Ureter (tissue), 1 donor: ENCODE measurements at regions not wholly inside any gene's neighbourhood (a gene's known extent, or its start where the extent isn't known, plus 50 kb on each side); places are given as distances from the start of the nearest gene placed in this dataset.

Source experiments
- DNase-seq: peaks from one replicate; pipeline ENCODE4 v3.0.0-alpha.2; 2020; ENCODE audit warnings: low spot score
- donor health status: DM: yes; HTN: yes; CAD: no.

GRCh38 chr18:25873833-25874232 lies 216.6 kb downstream of the SS18 start:
- no peak for DNase-seq

GRCh38 chr18:25866331-25866730 lies 224.1 kb downstream of the SS18 start:
- DNase-seq: no peak

GRCh38 chr18:25862881-25863600 lies 227.4 kb downstream of the SS18 start:
- no peak for DNase-seq

GRCh38 chr18:25853691-25854433 lies 236.6 kb downstream of the SS18 start:
- DNase-seq: no peak

GRCh38 chr18:25843791-25844190 lies 246.6 kb downstream of the SS18 start:
- DNase-seq: no peak

GRCh38 chr18:25842665-25843064 lies 247.7 kb downstream of the SS18 start:
- no peak for DNase-seq

- DNase-seq: no peak
These were observed 256.4 kb downstream of the SS18 start for GRCh38 chr18:25834061-25834460.

- DNase-seq: no peak
These were observed 258.3 kb downstream of the SS18 start for GRCh38 chr18:25832001-25832604.

GRCh38 chr18:25831301-25831701 lies 259.1 kb downstream of the SS18 start:
- DNase-seq: no peak

GRCh38 chr18:25830787-25831186 lies 259.6 kb downstream of the SS18 start:
- DNase-seq: no peak

GRCh38 chr18:25827961-25828561 lies 262.4 kb downstream of the SS18 start:
- DNase-seq: no peak

- no peak for DNase-seq
These were observed 263.2 kb downstream of the SS18 start for GRCh38 chr18:25827228-25827627.

- DNase-seq: no peak
These were observed 263.6 kb downstream of the SS18 start for GRCh38 chr18:25826823-25827222.

GRCh38 chr18:25825979-25826776 lies 264.2 kb downstream of the SS18 start:
- DNase-seq: no peak

GRCh38 chr18:25825056-25825455 lies 265.4 kb downstream of the SS18 start:
- no peak for DNase-seq

GRCh38 chr18:25819746-25820363 lies 270.6 kb downstream of the SS18 start:
- no peak for DNase-seq

- DNase-seq: no peak
These were observed 271.9 kb downstream of the SS18 start for GRCh38 chr18:25818505-25818904.

- DNase-seq: no peak
These were observed 272.7 kb downstream of the SS18 start for GRCh38 chr18:25817546-25818237.

GRCh38 chr18:25815659-25816058 lies 274.8 kb downstream of the SS18 start:
- no peak for DNase-seq

- DNase-seq: no peak
These were observed 275.5 kb downstream of the SS18 start for GRCh38 chr18:25814841-25815458.
